GM19099 (cell line): ENCODE measurements at regions not wholly inside any gene's neighbourhood (a gene's known extent, or its start where the extent isn't known, plus 50 kb on each side); places are given as distances from the start of the nearest gene placed in this dataset.

ENCODE experiments used
- POLR2A ChIP-seq: IDR thresholded peaks from 3 replicates; pipeline ENCODE4 v1.6.1; 2011; ENCODE audit warnings: low read depth; ENCODE audit not compliant: insufficient read length; ENCODE audit errors: extremely low read depth

DNA sequence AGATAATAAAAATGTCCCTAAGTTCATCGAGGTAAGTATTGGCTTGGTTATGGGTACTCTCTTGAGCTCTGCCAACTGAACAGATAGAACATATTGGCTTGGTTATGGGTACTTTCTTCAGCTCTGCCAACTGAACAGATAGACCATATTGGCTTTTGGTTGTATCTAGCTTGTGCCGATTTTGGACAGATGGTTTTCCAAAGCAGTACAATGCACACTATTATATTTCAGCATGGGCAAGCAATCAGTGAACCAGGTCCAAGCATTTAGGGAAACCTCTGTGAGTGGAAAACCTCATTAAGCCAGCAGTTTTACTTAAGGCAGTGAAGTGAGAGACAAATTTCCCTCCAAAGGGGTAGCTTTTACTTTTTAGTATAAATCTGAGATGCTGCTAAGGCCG, 1440.5 kb upstream of the SPRY2 start:
- no peak for TF ChIP-seq POLR2A

DNA sequence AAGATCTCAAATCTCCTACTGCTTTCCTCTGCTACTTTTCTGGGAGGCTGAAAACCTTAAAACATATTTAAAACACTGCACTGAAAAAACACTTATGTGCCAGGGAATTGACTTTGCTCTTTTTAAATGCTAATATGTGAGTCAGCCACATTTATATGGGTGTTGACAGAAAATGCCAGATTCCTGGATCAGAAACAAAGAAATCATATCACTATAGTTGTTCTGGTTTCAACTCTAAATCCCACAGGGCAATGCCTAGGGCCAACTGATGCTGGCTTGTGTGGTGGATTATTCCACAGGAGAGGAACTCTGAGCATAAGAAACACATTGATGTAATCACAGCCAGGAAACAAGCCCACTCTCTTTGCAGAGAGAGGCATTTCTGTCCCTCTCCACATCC, 1439.0 kb upstream of the SPRY2 start:
- TF ChIP-seq POLR2A, result no peak

DNA sequence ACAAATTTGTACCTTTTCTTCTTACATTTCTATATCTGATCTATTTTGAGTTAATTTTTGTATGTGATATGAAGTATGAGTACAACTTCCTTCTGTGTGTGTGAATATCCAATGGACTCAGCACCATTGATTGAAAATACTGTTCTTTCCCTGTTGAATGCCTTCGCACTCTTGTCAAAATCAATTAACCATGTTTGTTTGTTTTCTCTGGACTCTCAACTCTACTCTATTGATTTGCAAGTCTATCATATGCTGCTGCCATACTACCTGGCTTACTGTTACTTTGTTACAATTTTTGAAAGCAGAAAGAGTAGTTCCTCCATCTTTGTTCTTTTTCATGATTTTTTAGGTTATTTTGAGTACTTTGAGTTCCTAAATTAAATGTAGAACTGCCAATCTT, 1437.4 kb upstream of the SPRY2 start:
- TF ChIP-seq POLR2A, result no peak

GRCh38 chr13:81773263-81773662, 1432.3 kb upstream of the SPRY2 start:
- TF ChIP-seq POLR2A, result no peak

DNA sequence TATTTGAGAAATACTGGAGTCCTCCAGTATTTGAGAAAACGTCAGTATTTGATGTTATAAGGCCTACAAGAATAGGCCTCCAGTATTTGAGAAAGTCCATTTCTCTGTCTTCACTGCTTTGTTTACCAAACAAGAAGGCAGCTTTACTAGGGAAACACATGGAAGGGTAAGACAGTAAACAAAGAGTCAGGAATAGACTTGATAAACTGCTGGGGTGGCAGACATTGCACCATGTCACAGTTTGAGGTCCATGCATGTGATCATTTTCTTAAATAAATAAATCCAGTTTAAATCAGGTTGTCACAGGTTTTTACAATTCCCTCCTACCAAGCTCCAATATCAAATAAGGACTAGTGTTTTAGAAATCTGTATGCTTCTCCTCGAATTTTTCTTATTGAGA, 1431.0 kb upstream of the SPRY2 start:
- TF ChIP-seq POLR2A, result no peak

GRCh38 chr13:81770868-81771505, 1430.1 kb upstream of the SPRY2 start:
- TF ChIP-seq POLR2A, result no peak

DNA sequence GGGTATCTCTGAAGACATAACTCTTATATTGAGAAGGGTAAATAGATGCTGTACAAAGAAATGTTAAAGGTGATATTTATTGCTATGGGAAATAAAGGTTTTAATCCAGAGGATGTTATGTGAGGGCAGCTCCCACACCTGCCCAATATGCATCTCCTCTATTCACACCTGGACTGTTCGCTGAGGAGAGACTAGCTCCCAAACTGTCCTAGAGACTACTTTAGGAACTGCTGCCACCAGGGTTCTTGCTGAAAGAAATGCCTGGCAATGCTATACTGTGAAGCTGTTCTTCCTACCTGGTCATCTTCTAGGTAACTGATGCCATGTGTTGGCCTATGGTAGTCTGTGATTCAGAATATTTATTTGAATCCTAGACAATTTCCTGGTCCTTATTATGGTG, 1421.5 kb upstream of the SPRY2 start:
- TF ChIP-seq POLR2A, result no peak

- no peak for TF ChIP-seq POLR2A
Observed at GRCh38 chr13:81760316-81760715, 1419.4 kb upstream of the SPRY2 start.

DNA sequence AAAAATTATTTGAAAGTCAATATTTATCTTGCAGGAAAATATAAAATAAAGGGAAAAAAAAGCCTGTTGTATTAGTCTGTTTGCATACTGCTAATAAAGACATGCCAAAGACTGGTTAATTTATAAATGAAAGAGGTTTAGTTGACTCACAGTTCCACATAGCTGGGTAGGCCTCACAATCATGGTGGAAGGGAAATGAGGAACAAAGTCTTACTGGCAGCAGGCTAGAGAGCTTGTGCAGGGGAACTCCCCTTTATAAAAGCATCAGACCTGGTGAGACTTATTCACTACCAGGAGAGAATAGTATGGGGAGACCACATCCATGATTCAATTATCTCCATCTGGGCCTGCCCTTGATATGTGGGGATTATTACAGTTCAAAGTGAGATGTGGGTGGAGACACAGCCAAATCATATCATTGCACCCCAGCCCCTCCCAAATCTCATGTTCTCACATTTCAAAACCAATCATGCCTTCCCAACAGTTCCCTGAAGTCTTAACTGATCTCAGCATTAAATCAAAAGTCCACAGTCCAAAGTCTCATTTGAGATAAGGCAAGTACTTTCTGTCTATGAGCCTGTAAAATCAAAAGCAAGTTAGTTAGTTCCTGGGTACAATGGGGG, 1416.5 kb upstream of the SPRY2 start:
- no peak for TF ChIP-seq POLR2A

DNA sequence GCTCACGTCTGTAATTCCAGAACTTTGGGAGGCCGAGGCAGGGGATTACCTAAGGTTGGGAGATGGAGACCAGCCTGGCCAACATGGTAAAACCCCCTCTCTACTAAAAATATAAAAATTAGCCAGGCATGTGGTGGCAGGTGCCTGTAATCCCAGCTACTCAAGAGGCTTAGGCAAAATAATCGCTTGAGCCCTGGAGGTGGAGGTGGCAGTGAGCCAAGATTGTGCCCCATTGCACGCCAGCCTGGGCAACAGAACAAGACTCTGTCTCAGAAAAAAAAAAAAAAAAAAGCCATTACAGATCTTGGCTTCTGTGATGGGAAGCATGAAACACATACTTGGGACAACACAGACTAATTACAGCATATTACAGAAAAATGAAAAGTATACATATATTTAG, 1404.5 kb upstream of the SPRY2 start:
- no peak for TF ChIP-seq POLR2A

GRCh38 chr13:81738364-81738763, 1397.4 kb upstream of the SPRY2 start:
- TF ChIP-seq POLR2A, result no peak

DNA sequence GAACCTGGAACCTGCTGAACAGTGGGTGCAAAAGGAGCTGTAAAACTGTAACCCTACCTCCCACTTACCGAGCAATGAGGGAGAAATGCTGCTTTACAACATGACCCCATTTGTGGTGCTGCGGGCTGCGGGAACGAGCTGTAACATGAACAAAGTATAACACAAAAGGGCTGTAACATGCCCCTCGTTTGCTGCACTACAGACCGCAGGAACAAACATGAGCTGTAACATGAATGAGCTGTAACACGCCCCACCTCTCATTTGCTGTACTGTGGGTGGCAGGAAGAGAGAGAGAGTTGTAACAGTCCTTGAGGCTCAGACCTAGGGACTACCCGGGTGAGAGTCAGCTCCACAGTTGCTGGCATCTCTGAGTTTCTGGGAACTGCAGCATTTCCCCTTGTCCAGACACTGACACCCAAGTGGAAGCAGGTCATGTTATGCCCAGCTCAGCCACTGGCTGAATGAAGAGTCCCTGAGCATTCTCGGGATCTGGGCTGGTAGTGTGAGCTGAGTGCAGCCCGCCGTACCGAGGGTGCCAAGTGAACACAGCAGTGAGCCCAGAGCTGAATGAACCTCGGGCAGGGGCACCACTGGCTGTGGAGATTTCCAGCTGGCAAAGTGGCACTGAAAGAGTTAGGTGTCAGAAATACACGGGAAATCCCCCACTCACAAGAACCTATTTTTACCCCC, 1385.3 kb upstream of the SPRY2 start:
- TF ChIP-seq POLR2A, result no peak

DNA sequence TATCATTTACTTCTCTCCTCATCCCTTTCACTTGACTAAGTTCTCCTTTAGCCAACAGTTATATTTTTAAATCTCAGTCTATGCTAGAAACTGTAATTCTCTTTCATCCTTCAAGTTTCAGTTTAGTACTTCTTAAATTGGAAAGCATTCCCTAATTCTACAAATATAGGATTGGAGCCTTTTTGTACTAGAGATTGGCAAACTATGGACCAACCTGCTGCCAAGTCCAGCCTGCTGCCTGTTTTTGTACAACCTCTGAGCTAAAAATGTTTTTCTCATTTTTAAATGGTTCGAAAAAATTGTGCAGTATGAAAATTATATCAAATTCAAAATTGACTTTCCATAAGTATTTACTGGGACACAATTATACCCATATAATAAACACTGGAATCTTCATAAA, 1381.5 kb upstream of the SPRY2 start:
- TF ChIP-seq POLR2A, result no peak

- no peak for TF ChIP-seq POLR2A
Observed at GRCh38 chr13:81721400-81721799, 1380.5 kb upstream of the SPRY2 start.

- no peak for TF ChIP-seq POLR2A
Observed at GRCh38 chr13:81714513-81714912, 1373.6 kb upstream of the SPRY2 start.

GRCh38 chr13:81713201-81713600, 1372.3 kb upstream of the SPRY2 start:
- no peak for TF ChIP-seq POLR2A
